CD4-positive, alpha-beta T cell (primary cell): ENCODE measurements at regions not wholly inside any gene's neighbourhood (a gene's known extent, or its start where the extent isn't known, plus 50 kb on each side); places are given as distances from the start of the nearest gene placed in this dataset.

Experiments
- ATAC-seq: fragments of 200-7000 bp; cut with Tn5 transposase; one replicate; pipeline ENCODE4 v1.10.0; 2022; ENCODE audit warnings: mild to moderate bottlenecking; ENCODE audit not compliant: poor library complexity
- CTCF ChIA-PET: fragments of 350-600 bp; sonication (Branson Sonifier 250); formaldehyde crosslinking; loops from one replicate; lab custom pipeline; 2021; ENCODE audit warnings: antibody characterized with exemption, inconsistent platforms; lab: Charles Lee
- POLR2A ChIA-PET: fragments of 350-600 bp; sonication (Branson Sonifier 250); formaldehyde crosslinking; loops from one replicate; lab custom pipeline; 2021; ENCODE audit warnings: antibody characterized with exemption, inconsistent platforms; lab: Charles Lee
- DNase-seq, 14 experiments: peaks; one replicate each; pipeline ENCODE4 v3.0.0-alpha.2; 2013 to 2020; ENCODE audit warnings: mixed read lengths in 2 of 14
- H3K27ac ChIP-seq, 2 donors: one replicate each; pipeline versions ENCODE4 v1.5.1 to v1.7.0; 2013; ENCODE audit warnings: low read length in 2 of 2, low read depth in 1 of 2, mild to moderate bottlenecking in 1 of 2
- H3K27me3 ChIP-seq, 2 experiments: 1 replicate in 1 of 2; 2 replicates in 1 of 2; pipeline versions ENCODE4 v1.6.1 to v1.7.0; 2013; ENCODE audit warnings: low read length in 2 of 2, control low read depth in 1 of 2, mild to moderate bottlenecking in 1 of 2, moderate library complexity in 1 of 2; ENCODE audit not compliant: insufficient read depth in 2 of 2, control insufficient read depth in 1 of 2
- H3K36me3 ChIP-seq: one replicate; pipeline ENCODE4 v1.6.1; 2013; ENCODE audit warnings: low read length, control low read depth; ENCODE audit not compliant: insufficient read depth
- H3K4me1 ChIP-seq: one replicate; pipeline ENCODE4 v1.6.1; 2013; ENCODE audit warnings: low read length, control low read depth; ENCODE audit not compliant: insufficient read depth
- H3K4me3 ChIP-seq: one replicate; pipeline ENCODE4 v1.5.1; 2013; ENCODE audit warnings: mild to moderate bottlenecking, low read length, moderate library complexity
- H3K9me3 ChIP-seq, 2 experiments: 1 replicate in 1 of 2; 2 replicates in 1 of 2; pipeline versions ENCODE4 v1.6.1 to v1.7.0; 2013; ENCODE audit warnings: low read length in 2 of 2, mild to moderate bottlenecking in 2 of 2, control low read depth in 1 of 2, moderate library complexity in 1 of 2; ENCODE audit not compliant: control insufficient read depth in 1 of 2, insufficient read depth in 1 of 2
- H3K27ac Mint-ChIP-seq: one replicate; pipeline ENCODE4 v1.8.0; 2020; ENCODE audit warnings: mixed read lengths
- H3K27me3 Mint-ChIP-seq: one replicate; pipeline ENCODE4 v1.8.0; 2021; ENCODE audit warnings: mixed read lengths
- H3K36me3 Mint-ChIP-seq: one replicate; pipeline ENCODE4 v1.8.0; 2021; ENCODE audit warnings: low read depth, mixed read lengths
- H3K4me1 Mint-ChIP-seq: one replicate; pipeline ENCODE4 v1.8.0; 2021; ENCODE audit warnings: low read depth, mixed read lengths
- H3K4me3 Mint-ChIP-seq: one replicate; pipeline ENCODE4 v1.8.0; 2020; ENCODE audit warnings: mild to moderate bottlenecking, mixed read lengths
- H3K9me3 Mint-ChIP-seq: one replicate; pipeline ENCODE4 v1.8.0; 2020; ENCODE audit warnings: mixed read lengths
- CTCF ChIP-seq: fragments of 200-600 bp; IDR thresholded peaks from one replicate; pipeline ENCODE4 v1.8.0; 2022; ENCODE audit warnings: antibody characterized with exemption, mild to moderate bottlenecking
- intact Hi-C, 2 experiments: fragments of 100-400 bp; cut with DNase I in 1 of 2; cut with micrococcal nuclease in 1 of 2; formaldehyde crosslinking; loops; one replicate each; pipeline versions ENCODE4 v1.15.1 to v1.9.0; 2023 to 2025; cut with DNase I, micrococcal nuclease

GRCh38 chr2:205915130-205915524 lies 170.8 kb downstream of the INO80D start:
- no peak overlapping the region for H3K27ac ChIP-seq
- Mint-ChIP-seq H3K27me3 (peaks cover 35% of the 10 kb centered on the region), H3K36me3 (no peaks in the 10 kb centered on the region), H3K27ac (no peak overlapping the region), H3K4me1 (no peaks in the 10 kb centered on the region), H3K9me3 (no peaks in the 10 kb centered on the region), H3K4me3 (no peak overlapping the region)
- intact Hi-C loops = no loop called here
- no peaks in the 10 kb centered on the region for H3K36me3 ChIP-seq
- TF ChIP-seq CTCF = no peak
- ChIA-PET POLR2A (no interaction called here), CTCF (no interaction called here)
- no peaks in the 10 kb centered on the region for H3K4me1 ChIP-seq
- DNase-seq (no peak), ATAC-seq (no peak)
- no peak overlapping the region for H3K4me3 ChIP-seq
- H3K9me3 ChIP-seq = no peaks in the 10 kb centered on the region
- no peaks in the 10 kb centered on the region for H3K27me3 ChIP-seq

GRCh38 chr2:205914213-205915129 lies 171.5 kb downstream of the INO80D start:
- H3K36me3 ChIP-seq = no peaks in the 10 kb centered on the region
- Mint-ChIP-seq H3K27ac (no peak overlapping the region), H3K4me1 (no peaks in the 10 kb centered on the region), H3K36me3 (no peaks in the 10 kb centered on the region), H3K9me3 (no peaks in the 10 kb centered on the region), H3K4me3 (no peak overlapping the region), H3K27me3 (peaks cover 38% of the 10 kb centered on the region)
- H3K4me3 ChIP-seq = no peak overlapping the region
- POLR2A ChIA-PET = no interaction called here
- TF ChIP-seq CTCF = no peak
- no peaks in the 10 kb centered on the region for H3K4me1 ChIP-seq
- ATAC-seq (no peak), DNase-seq (no peak)
- H3K27ac ChIP-seq = no peak overlapping the region
- no peaks in the 10 kb centered on the region for H3K9me3 ChIP-seq
- intact Hi-C loops = no loop called here
- CTCF ChIA-PET = no interaction called here
- H3K27me3 ChIP-seq = peaks cover 0 to under 1% of the 10 kb centered on the region in 2 experiments

GRCh38 chr2:205913668-205914067 lies 172.3 kb downstream of the INO80D start:
- Mint-ChIP-seq H3K27ac (no peak overlapping the region), H3K9me3 (no peaks in the 10 kb centered on the region), H3K36me3 (no peaks in the 10 kb centered on the region), H3K27me3 (peaks cover 42% of the 10 kb centered on the region), H3K4me3 (no peak overlapping the region), H3K4me1 (no peaks in the 10 kb centered on the region)
- no peak for TF ChIP-seq CTCF
- POLR2A ChIA-PET = no interaction called here
- Histone ChIP-seq H3K27ac (no peak overlapping the region), H3K9me3 (no peaks in the 10 kb centered on the region), H3K4me1 (no peaks in the 10 kb centered on the region), H3K4me3 (no peak overlapping the region), H3K36me3 (no peaks in the 10 kb centered on the region), H3K27me3 (peaks cover 6 to 8% of the 10 kb centered on the region in 2 experiments)
- intact Hi-C loops = no loop called here
- DNase-seq (no peak), ATAC-seq (no peak)
- CTCF ChIA-PET = no interaction called here
